GM12878 (cell line): ENCODE measurements at regions not wholly inside any gene's neighbourhood (a gene's known extent, or its start where the extent isn't known, plus 50 kb on each side); places are given as distances from the start of the nearest gene placed in this dataset.

Experiments
- CEBPB ChIP-seq, 2 experiments: fragments of 150-350 bp in 1 of 2; IDR thresholded peaks; 2 replicates each; pipeline ENCODE4 v1.6.1; 2012 to 2014; ENCODE audit warnings: low read depth in 2 of 2, low read length in 2 of 2, borderline replicate concordance in 1 of 2, inconsistent platforms in 1 of 2
- CTCF ChIP-seq, 3 experiments: IDR thresholded peaks in 2 of 3; conservative IDR thresholded peaks in 1 of 3; 2 replicates each; pipeline ENCODE4 v1.5.1; 2011; ENCODE audit warnings: low read depth in 3 of 3, low read length in 3 of 3, mild to moderate bottlenecking in 3 of 3, control low read depth in 2 of 3, moderate library complexity in 2 of 3, inconsistent platforms in 1 of 3, mixed read lengths in 1 of 3; ENCODE audit not compliant: control insufficient read depth in 2 of 3, insufficient read depth in 1 of 3; ENCODE audit errors: extremely low read depth in 1 of 3
- E2F4 ChIP-seq: IDR thresholded peaks from 2 replicates; pipeline ENCODE4 v1.6.1; 2012; ENCODE audit warnings: low read depth, low read length, improper control_type of control experiment
- HDAC6 ChIP-seq: fragments of 200-600 bp; sonication (generic); IDR thresholded peaks from one replicate; pipeline ENCODE4 v1.8.0; 2017; ENCODE audit warnings: antibody characterized with exemption; ENCODE audit not compliant: unreplicated experiment
- MEF2B ChIP-seq: fragments of 450-650 bp; IDR thresholded peaks from 2 replicates; pipeline ENCODE4 v1.6.1; 2018; ENCODE audit warnings: mild to moderate bottlenecking, moderate library complexity; ENCODE audit not compliant: partially characterized antibody, poor library complexity, severe bottlenecking
- NR2C1 ChIP-seq: fragments of 450-650 bp; IDR thresholded peaks from 2 replicates; pipeline ENCODE4 v1.6.1; 2017; ENCODE audit warnings: antibody characterized with exemption, mild to moderate bottlenecking, moderate library complexity
- POLR2A ChIP-seq: IDR thresholded peaks from 2 replicates; pipeline ENCODE4 v1.6.1; 2011; ENCODE audit warnings: low read depth, mild to moderate bottlenecking, low read length
- RCOR1 ChIP-seq: conservative IDR thresholded peaks from 2 replicates; pipeline ENCODE4 v1.6.1; 2012; ENCODE audit warnings: low read depth, low read length, improper control_type of control experiment
- RFX5 ChIP-seq: IDR thresholded peaks from 2 replicates; pipeline ENCODE4 v1.6.1; 2011; ENCODE audit warnings: low read depth, low read length, improper control_type of control experiment
- SIN3A ChIP-seq: IDR thresholded peaks from 2 replicates; pipeline ENCODE4 v1.6.1; 2012; ENCODE audit warnings: low read depth, low read length, improper control_type of control experiment
- SP1 ChIP-seq: IDR thresholded peaks from one replicate; pipeline ENCODE4 v1.6.1; 2011; ENCODE audit warnings: low read depth, low read length
- TARDBP ChIP-seq: IDR thresholded peaks from 2 replicates; pipeline ENCODE4 v1.6.1; 2016; ENCODE audit warnings: borderline replicate concordance
- YY1 ChIP-seq: IDR thresholded peaks from 2 replicates; pipeline ENCODE4 v1.6.1; 2011; ENCODE audit warnings: low read depth, mild to moderate bottlenecking, low read length
- ZNF274 ChIP-seq: IDR thresholded peaks from one replicate; pipeline ENCODE4 v1.8.0; 2011; ENCODE audit not compliant: insufficient read length, insufficient read depth

GRCh38 chr10:33388382-33388781 is 53.9 kb upstream of the NRP1 start:
- TF ChIP-seq ZNF274: no peak
- no peak for TF ChIP-seq SP1
- TF ChIP-seq YY1: no peak
- TF ChIP-seq CTCF (IDR thresholded peaks at IDR 0.05 in 2 of 3, conservative IDR thresholded peaks at IDR 0.05 in 1 of 3; ENCODE audit: control insufficient read depth in 2 of 3, extremely low read depth in 1 of 3, insufficient read depth in 1 of 3, low read depth in 3 of 3, low read length in 3 of 3): no peak
- TF ChIP-seq CEBPB (IDR thresholded peaks at IDR 0.05; ENCODE audit: borderline replicate concordance in 1 of 2, low read depth in 2 of 2, low read length in 2 of 2): no peak
- TF ChIP-seq TARDBP: no peak
- no peak for TF ChIP-seq POLR2A
- TF ChIP-seq MEF2B: no peak
- no peak for TF ChIP-seq RFX5
- TF ChIP-seq RCOR1: no peak
- no peak for TF ChIP-seq HDAC6
- TF ChIP-seq E2F4: no peak
- no peak for TF ChIP-seq NR2C1
- TF ChIP-seq SIN3A: no peak
